B cell (primary cell): ENCODE measurements at regions not wholly inside any gene's neighbourhood (a gene's known extent, or its start where the extent isn't known, plus 50 kb on each side); places are given as distances from the start of the nearest gene placed in this dataset.

ENCODE experiments used
- ATAC-seq: fragments of 200-7000 bp; cut with Tn5 transposase; one replicate; pipeline ENCODE4 v1.10.0; 2021; ENCODE audit warnings: low read depth, mild to moderate bottlenecking, moderate number of reproducible peaks, moderate library complexity
- CTCF ChIA-PET: fragments of 350-600 bp; sonication (Branson Sonifier 250); formaldehyde crosslinking; loops from one replicate; lab custom pipeline; 2021; ENCODE audit warnings: antibody characterized with exemption, inconsistent platforms; lab: Charles Lee
- POLR2A ChIA-PET: fragments of 350-600 bp; sonication (Branson Sonifier 250); formaldehyde crosslinking; loops from one replicate; lab custom pipeline; 2021; ENCODE audit warnings: antibody characterized with exemption; lab: Charles Lee
- DNase-seq: peaks from one replicate; pipeline ENCODE4 v3.0.0; 2013
- H2AFZ ChIP-seq: 2 replicates; pipeline ENCODE4 v1.6.1; 2012; ENCODE audit warnings: mild to moderate bottlenecking, low read depth, low read length; ENCODE audit not compliant: insufficient read depth, poor library complexity, severe bottlenecking
- H3K27ac ChIP-seq, 2 donors: 1 replicate in 1 of 2; 2 replicates in 1 of 2; pipeline ENCODE4 v1.5.1; 2012 to 2013; ENCODE audit warnings: low read length in 2 of 2, mild to moderate bottlenecking in 2 of 2, moderate library complexity in 1 of 2
- H3K27me3 ChIP-seq, 4 experiments: fragments of 200-600 bp in 1 of 4; sonication (generic) in 1 of 4; replicated peaks in 1 of 4; 1 replicate in 2 of 4; 2 replicates in 2 of 4; pipeline versions ENCODE4 v1.6.1 to v1.7.0; 2013 to 2016; ENCODE audit warnings: low read length in 3 of 4, mild to moderate bottlenecking in 2 of 4, mixed read lengths in 1 of 4, moderate library complexity in 1 of 4; ENCODE audit not compliant: insufficient read depth in 4 of 4, control insufficient read depth in 3 of 4; ENCODE audit errors: control extremely low read depth in 1 of 4
- H3K36me3 ChIP-seq, 2 experiments: replicated peaks in 1 of 2; 1 replicate in 1 of 2; 2 replicates in 1 of 2; pipeline versions ENCODE4 v1.6.1 to v1.7.1; 2013; ENCODE audit warnings: low read length in 1 of 2; ENCODE audit not compliant: insufficient read depth in 2 of 2, control insufficient read depth in 1 of 2; ENCODE audit errors: control extremely low read depth in 1 of 2, extremely low read depth in 1 of 2
- H3K4me1 ChIP-seq, 2 donors: fragments of 200-600 bp in 1 of 2; sonication (generic) in 1 of 2; 1 replicate in 1 of 2; 2 replicates in 1 of 2; pipeline versions ENCODE4 v1.5.1 to v1.6.1; 2013 to 2017; ENCODE audit warnings: low read length in 2 of 2; ENCODE audit not compliant: control insufficient read depth in 2 of 2, insufficient read depth in 2 of 2
- H3K4me2 ChIP-seq: replicated peaks from 2 replicates; pipeline ENCODE3; 2012; ENCODE audit warnings: mild to moderate bottlenecking, low read depth, low read length; ENCODE audit not compliant: poor library complexity, severe bottlenecking
- H3K4me3 ChIP-seq, 5 experiments: fragments of 200-600 bp in 1 of 5; sonication (generic) in 1 of 5; 1 replicate in 3 of 5; 2 replicates in 2 of 5; pipeline versions ENCODE4 v1.5.1 to v1.7.0; 2011 to 2016; ENCODE audit warnings: low read length in 4 of 5, mild to moderate bottlenecking in 4 of 5, low read depth in 2 of 5, control low read depth in 1 of 5, moderate library complexity in 1 of 5; ENCODE audit not compliant: insufficient read depth in 1 of 5; ENCODE audit errors: control extremely low read depth in 1 of 5, extremely low read depth in 1 of 5
- H3K79me2 ChIP-seq: fragments of 200-600 bp; sonication (generic); one replicate; pipeline ENCODE4 v1.6.0; 2016; ENCODE audit warnings: low read length; ENCODE audit not compliant: control insufficient read depth, insufficient read depth
- H3K9ac ChIP-seq: fragments of 200-600 bp; sonication (generic); 2 replicates; pipeline ENCODE4 v1.6.1; 2017; ENCODE audit warnings: mild to moderate bottlenecking, low read length, moderate library complexity
- H3K9me3 ChIP-seq, 3 donors: one replicate each; pipeline versions ENCODE4 v1.6.1 to v1.7.1; 2013; ENCODE audit warnings: low read length in 2 of 3; ENCODE audit not compliant: control insufficient read depth in 2 of 3, insufficient read depth in 1 of 3; ENCODE audit errors: control extremely low read depth in 1 of 3
- H4K20me1 ChIP-seq: 2 replicates; pipeline ENCODE4 v1.6.0; 2012; ENCODE audit warnings: mild to moderate bottlenecking, low read length; ENCODE audit not compliant: insufficient read depth, control insufficient read depth, poor library complexity, severe bottlenecking
- H3K27ac Mint-ChIP-seq: one replicate; pipeline ENCODE4 v1.8.0; 2021; ENCODE audit warnings: mixed read lengths
- H3K27me3 Mint-ChIP-seq: one replicate; pipeline ENCODE4 v1.8.0; 2021; ENCODE audit warnings: mixed read lengths
- H3K4me1 Mint-ChIP-seq: one replicate; pipeline ENCODE4 v1.8.0; 2021; ENCODE audit warnings: mixed read lengths
- H3K4me3 Mint-ChIP-seq: one replicate; pipeline ENCODE4 v1.8.0; 2021; ENCODE audit warnings: mixed read lengths
- H3K9me3 Mint-ChIP-seq: one replicate; pipeline ENCODE4 v1.8.0; 2022; ENCODE audit warnings: mixed read lengths; ENCODE audit not compliant: insufficient read depth
- EZH2 ChIP-seq: IDR thresholded peaks from 2 replicates; pipeline ENCODE4 v1.6.1; 2012; ENCODE audit warnings: borderline replicate concordance, low read depth, mild to moderate bottlenecking, moderate library complexity, low read length; ENCODE audit not compliant: insufficient read depth, poor library complexity, severe bottlenecking
- WGBS: methylation state at CpG from one replicate; pipeline ENCODE4 v1.1.5; 2013; ENCODE audit warnings: missing lambda C conversion rate; ENCODE audit not compliant: insufficient coverage; 5-methylcytosine and 5-hydroxymethylcytosine counted together
- intact Hi-C: fragments of 100-400 bp; cut with micrococcal nuclease; formaldehyde crosslinking; loops from one replicate; pipeline ENCODE4 v1.10.0; 2022
- TF ChIP-seq, protein P1 (sequence below): fragments of 200-600 bp; IDR thresholded peaks from one replicate; pipeline ENCODE4 v1.8.0; 2022; ENCODE audit warnings: antibody characterized with exemption, mild to moderate bottlenecking

GRCh38 chr1:172939475-172939874 lies 111.3 kb downstream of the TNFSF18 start:
- Histone ChIP-seq H3K27me3 (no peaks in the 10 kb centered on the region), H3K36me3 (no peaks in the 10 kb centered on the region), H3K9ac (no peak overlapping the region), H3K79me2 (no peaks in the 10 kb centered on the region), H4K20me1 (no peaks in the 10 kb centered on the region), H3K4me1 (peaks cover 7% of the 10 kb centered on the region in 2 donors), H2AFZ (no peak overlapping the region), H3K4me2 (peak overlapping the region; percentile 6), H3K4me3 (no peak overlapping the region), H3K9me3 (no peaks in the 10 kb centered on the region), H3K27ac (no peak overlapping the region)
- intact Hi-C loops: loop anchor here (10.0 kb wide), 1 partner anchor 65 kb away; no protein-coding TSS in a partner anchor
- POLR2A ChIA-PET: interaction anchor here (0.6 kb wide), 1 partner anchor 121 kb away, joined by 4 read pairs; no protein-coding TSS in a partner anchor
- no peak for TF ChIP-seq EZH2
- TF ChIP-seq, protein P1, sequence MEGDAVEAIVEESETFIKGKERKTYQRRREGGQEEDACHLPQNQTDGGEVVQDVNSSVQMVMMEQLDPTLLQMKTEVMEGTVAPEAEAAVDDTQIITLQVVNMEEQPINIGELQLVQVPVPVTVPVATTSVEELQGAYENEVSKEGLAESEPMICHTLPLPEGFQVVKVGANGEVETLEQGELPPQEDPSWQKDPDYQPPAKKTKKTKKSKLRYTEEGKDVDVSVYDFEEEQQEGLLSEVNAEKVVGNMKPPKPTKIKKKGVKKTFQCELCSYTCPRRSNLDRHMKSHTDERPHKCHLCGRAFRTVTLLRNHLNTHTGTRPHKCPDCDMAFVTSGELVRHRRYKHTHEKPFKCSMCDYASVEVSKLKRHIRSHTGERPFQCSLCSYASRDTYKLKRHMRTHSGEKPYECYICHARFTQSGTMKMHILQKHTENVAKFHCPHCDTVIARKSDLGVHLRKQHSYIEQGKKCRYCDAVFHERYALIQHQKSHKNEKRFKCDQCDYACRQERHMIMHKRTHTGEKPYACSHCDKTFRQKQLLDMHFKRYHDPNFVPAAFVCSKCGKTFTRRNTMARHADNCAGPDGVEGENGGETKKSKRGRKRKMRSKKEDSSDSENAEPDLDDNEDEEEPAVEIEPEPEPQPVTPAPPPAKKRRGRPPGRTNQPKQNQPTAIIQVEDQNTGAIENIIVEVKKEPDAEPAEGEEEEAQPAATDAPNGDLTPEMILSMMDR: no peak
- Mint-ChIP-seq H3K27ac (no peak overlapping the region), H3K4me3 (no peak overlapping the region), H3K9me3 (no peaks in the 10 kb centered on the region), H3K27me3 (no peaks in the 10 kb centered on the region), H3K4me1 (peaks cover 10% of the 10 kb centered on the region)
- DNase-seq: peak; percentile 16
- CTCF ChIA-PET: no interaction called here
- no peak for ATAC-seq
- WGBS: 44% methylated on average over 4 of the region's 4 CpGs

- H3K4me2 ChIP-seq: no peak overlapping the region
- H3K9ac ChIP-seq: no peak overlapping the region
- no peak for DNase-seq
- Mint-ChIP-seq H3K4me1 (peaks cover 8% of the 10 kb centered on the region), H3K9me3 (no peaks in the 10 kb centered on the region), H3K27me3 (no peaks in the 10 kb centered on the region), H3K4me3 (no peak overlapping the region), H3K27ac (no peak overlapping the region)
- no peaks in the 10 kb centered on the region for H3K27me3 ChIP-seq
- ATAC-seq: no peak
- H3K36me3 ChIP-seq: no peaks in the 10 kb centered on the region
- H3K79me2 ChIP-seq: no peaks in the 10 kb centered on the region
- POLR2A ChIA-PET: no interaction called here
- H3K9me3 ChIP-seq: no peaks in the 10 kb centered on the region
- intact Hi-C loops: no loop called here
- no peak overlapping the region for H3K27ac ChIP-seq
- TF ChIP-seq, protein P1: no peak
- TF ChIP-seq EZH2: no peak
- CTCF ChIA-PET: interaction anchor here (1.3 kb wide), 1 partner anchor 114 kb away, joined by 4 read pairs; no protein-coding TSS in a partner anchor
- 97% methylated on average over 5 of the region's 5 CpGs for WGBS
- H2AFZ ChIP-seq: no peak overlapping the region
- H4K20me1 ChIP-seq: no peaks in the 10 kb centered on the region
- peaks cover 7% of the 10 kb centered on the region in 2 donors for H3K4me1 ChIP-seq
- H3K4me3 ChIP-seq: no peak overlapping the region
Observed at GRCh38 chr1:172940174-172940855, 110.4 kb downstream of the TNFSF18 start.
